ENCODE measurements at regions not wholly inside any gene's neighbourhood (a gene's known extent, or its start where the extent isn't known, plus 50 kb on each side); places are given as distances from the start of the nearest gene placed in this dataset.

DNA sequence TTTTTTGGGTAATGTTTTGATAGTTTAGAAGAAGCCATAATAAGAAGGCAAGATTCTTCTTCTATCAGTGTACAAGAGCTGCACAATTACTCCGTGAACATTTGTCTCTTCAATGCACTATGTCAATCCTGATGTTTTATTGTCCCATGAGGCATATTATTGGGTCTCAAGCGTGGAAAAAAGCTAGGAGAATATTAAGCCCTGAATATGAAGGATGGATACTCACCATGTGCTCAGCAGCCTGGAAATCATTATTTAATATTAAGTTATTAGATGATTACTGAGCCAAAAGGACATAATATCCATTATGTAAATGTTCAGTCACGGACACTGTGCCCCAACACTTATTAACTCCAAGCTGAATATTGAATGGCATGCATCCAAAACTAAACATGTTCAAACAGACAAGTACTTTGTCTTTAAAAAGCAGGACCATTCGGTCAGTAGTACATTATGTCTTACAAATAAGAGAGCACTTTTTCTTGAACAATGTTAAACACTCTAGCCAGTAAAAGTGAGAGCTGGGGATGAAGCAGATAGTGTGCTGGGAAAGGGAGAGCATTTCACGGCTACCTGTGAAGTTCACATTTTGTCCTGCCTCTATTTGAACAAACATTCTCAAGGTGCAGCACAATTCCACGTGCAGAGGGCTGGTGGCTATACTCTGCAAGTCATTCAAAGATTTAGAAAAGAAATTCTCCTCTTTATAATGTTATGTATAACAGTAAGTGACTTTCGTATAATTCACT, 70.6 kb upstream of the CNR1 start:
- TF ChIP-seq CTCF (IDR thresholded peaks at IDR 0.05) (no peak), POLR2A (IDR thresholded peaks at IDR 0.05) (no peak)
